IMR-90 (cell line): ENCODE measurements at regions not wholly inside any gene's neighbourhood (a gene's known extent, or its start where the extent isn't known, plus 50 kb on each side); places are given as distances from the start of the nearest gene placed in this dataset.

Experiments used
- ATAC-seq: fragments of 200-7000 bp; cut with Tn5 transposase; 2 replicates; pipeline ENCODE4 v1.9.1; 2020; ENCODE audit warnings: low read depth, mild to moderate bottlenecking, moderate library complexity
- BruUV-seq: library from RNA; stranded (reverse); fragments of 400-500 nt; replicated peaks from 2 replicates; lab custom pipeline; 2021; lab: Mats Ljungman, UMichigan
- CTCF ChIA-PET: fragments of 300-600 bp; formaldehyde crosslinking; extraction: SDS; loops from one replicate; lab custom pipeline; 2021; ENCODE audit warnings: antibody characterized with exemption; lab: Yijun Ruan, JAX
- POLR2A ChIA-PET: fragments of 300-600 bp; sonication (Branson Sonifier 250); formaldehyde crosslinking; loops from one replicate; lab custom pipeline; 2022; ENCODE audit warnings: antibody characterized with exemption; ENCODE audit not compliant: unreplicated experiment; lab: Charles Lee
- DNase-seq: peaks from one replicate; pipeline ENCODE4 v3.0.0; 2013
- H2AFZ ChIP-seq: replicated peaks from 2 replicates; pipeline ENCODE3; 2013; ENCODE audit warnings: low read length, mild to moderate bottlenecking; ENCODE audit not compliant: poor library complexity
- H2AK5ac ChIP-seq: 2 replicates; pipeline ENCODE4 v1.6.1; 2013; ENCODE audit warnings: low read depth, low read length, inconsistent platforms
- H2AK9ac ChIP-seq: replicated peaks from 2 replicates; pipeline ENCODE3; 2013; ENCODE audit warnings: mild to moderate bottlenecking, low read depth, low read length, moderate library complexity; ENCODE audit not compliant: poor library complexity
- H2BK120ac ChIP-seq: 2 replicates; pipeline ENCODE4 v1.6.1; 2013; ENCODE audit warnings: low read depth, low read length, inconsistent platforms
- H2BK15ac ChIP-seq: 3 replicates; pipeline ENCODE4 v1.6.1; 2013; ENCODE audit warnings: low read depth, low read length, inconsistent platforms
- H2BK20ac ChIP-seq: 2 replicates; pipeline ENCODE4 v1.6.1; 2013; ENCODE audit warnings: low read depth, mild to moderate bottlenecking, inconsistent platforms, low read length, moderate library complexity
- H2BK5ac ChIP-seq: 2 replicates; pipeline ENCODE4 v1.6.1; 2013; ENCODE audit warnings: mild to moderate bottlenecking, low read depth, low read length, inconsistent platforms; ENCODE audit not compliant: poor library complexity, severe bottlenecking
- H3K14ac ChIP-seq: replicated peaks from 2 replicates; pipeline ENCODE4 v1.6.1; 2013; ENCODE audit warnings: low read depth, low read length, inconsistent platforms
- H3K18ac ChIP-seq: 2 replicates; pipeline ENCODE4 v1.6.1; 2013; ENCODE audit warnings: low read depth, low read length, control low read depth
- H3K23ac ChIP-seq: 2 replicates; pipeline ENCODE4 v1.6.1; 2013; ENCODE audit warnings: low read depth, low read length, inconsistent platforms
- H3K27ac ChIP-seq: 2 replicates; pipeline ENCODE4 v1.5.1; 2013; ENCODE audit warnings: mild to moderate bottlenecking, control low read depth, low read length; ENCODE audit not compliant: insufficient read depth
- H3K27me3 ChIP-seq: 2 replicates; pipeline ENCODE4 v1.6.1; 2013; ENCODE audit warnings: low read length; ENCODE audit not compliant: control insufficient read depth, insufficient read depth
- H3K36me3 ChIP-seq: 2 replicates; pipeline ENCODE4 v1.6.1; 2013; ENCODE audit warnings: low read length, mixed read lengths; ENCODE audit not compliant: control insufficient read depth, insufficient read depth
- H3K4ac ChIP-seq: 2 replicates; pipeline ENCODE4 v1.6.1; 2013; ENCODE audit warnings: low read depth, low read length, inconsistent platforms
- H3K4me1 ChIP-seq: 2 replicates; pipeline ENCODE4 v1.6.1; 2013; ENCODE audit warnings: low read length, mixed read lengths; ENCODE audit not compliant: control insufficient read depth, insufficient read depth
- H3K4me2 ChIP-seq: 2 replicates; pipeline ENCODE4 v1.6.1; 2013; ENCODE audit warnings: low read depth, mild to moderate bottlenecking, control low read depth, low read length, moderate library complexity
- H3K4me3 ChIP-seq: 2 replicates; pipeline ENCODE4 v1.5.1; 2013; ENCODE audit warnings: low read depth, mild to moderate bottlenecking, control low read depth, low read length, moderate library complexity; ENCODE audit not compliant: insufficient read depth
- H3K56ac ChIP-seq: 2 replicates; pipeline ENCODE4 v1.6.1; 2013; ENCODE audit warnings: low read length, inconsistent platforms; ENCODE audit not compliant: insufficient read depth; ENCODE audit errors: extremely low read depth
- H3K79me1 ChIP-seq, 2 experiments: 2 replicates each; pipeline ENCODE4 v1.6.1; 2013; ENCODE audit warnings: low read length in 2 of 2, inconsistent platforms in 1 of 2, low read depth in 1 of 2
- H3K9ac ChIP-seq: 2 replicates; pipeline ENCODE4 v1.6.1; 2013; ENCODE audit warnings: low read depth, low read length, control low read depth
- H3K9me1 ChIP-seq: 2 replicates; pipeline ENCODE4 v1.6.1; 2013; ENCODE audit warnings: low read length, inconsistent platforms; ENCODE audit not compliant: insufficient read depth
- H3K9me3 ChIP-seq: 2 replicates; pipeline ENCODE4 v1.6.1; 2013; ENCODE audit warnings: low read length; ENCODE audit not compliant: control insufficient read depth, insufficient read depth
- H4K20me1 ChIP-seq: 2 replicates; pipeline ENCODE4 v1.6.1; 2013; ENCODE audit warnings: low read length, inconsistent platforms; ENCODE audit not compliant: insufficient read depth
- H4K5ac ChIP-seq: 2 replicates; pipeline ENCODE4 v1.6.1; 2013; ENCODE audit warnings: mild to moderate bottlenecking, low read depth, low read length, control low read depth
- H4K8ac ChIP-seq, 2 experiments: 2 replicates each; pipeline ENCODE4 v1.6.1; 2013; ENCODE audit warnings: low read depth in 2 of 2, low read length in 2 of 2, control low read depth in 1 of 2, inconsistent platforms in 1 of 2
- H4K91ac ChIP-seq: 2 replicates; pipeline ENCODE4 v1.6.1; 2013; ENCODE audit warnings: low read depth, low read length, inconsistent platforms; ENCODE audit not compliant: insufficient read depth
- CEBPB ChIP-seq: IDR thresholded peaks from 2 replicates; pipeline ENCODE4 v1.6.1; 2012; ENCODE audit warnings: low read depth, low read length, improper control_type of control experiment
- FOS ChIP-seq: fragments of 150-350 bp; IDR thresholded peaks from 2 replicates; pipeline ENCODE4 v1.6.1; 2016; ENCODE audit warnings: low read depth, low read length
- MAZ ChIP-seq: IDR thresholded peaks from 2 replicates; pipeline ENCODE4 v1.6.1; 2012; ENCODE audit warnings: low read depth, mild to moderate bottlenecking, low read length, improper control_type of control experiment, moderate library complexity, borderline replicate concordance
- SMC3 ChIP-seq: fragments of 150-350 bp; IDR thresholded peaks from 2 replicates; pipeline ENCODE4 v1.6.1; 2016; ENCODE audit warnings: low read depth, mild to moderate bottlenecking, antibody characterized with exemption, low read length, moderate library complexity
- WGBS, 2 experiments: methylation state at CpG; one replicate each; pipeline versions ENCODE4 v1.1.5 to v1.1.7; 2013; ENCODE audit warnings: missing lambda C conversion rate in 2 of 2; ENCODE audit not compliant: insufficient read length in 1 of 2; ENCODE audit errors: extremely low coverage in 2 of 2; 5-methylcytosine and 5-hydroxymethylcytosine counted together
- dilution Hi-C: fragments of 300-500 bp; cut with HindIII; formaldehyde crosslinking; loops from one replicate; pipeline ENCODE4 v1.14.3; 2018; ENCODE audit warnings: low sequenced_read_pairs; ENCODE audit not compliant: unreplicated experiment
- in situ Hi-C: fragments of 300-500 bp; cut with MboI; formaldehyde crosslinking; loops from 3 replicates; pipeline ENCODE4 v1.14.3; 2019; ENCODE audit warnings: low sequenced_read_pairs, inconsistent platforms, mixed read lengths
- intact Hi-C: fragments of 100-400 bp; cut with micrococcal nuclease; formaldehyde crosslinking; loops from 2 replicates; pipeline ENCODE4 v1.10.0; 2022

DNA sequence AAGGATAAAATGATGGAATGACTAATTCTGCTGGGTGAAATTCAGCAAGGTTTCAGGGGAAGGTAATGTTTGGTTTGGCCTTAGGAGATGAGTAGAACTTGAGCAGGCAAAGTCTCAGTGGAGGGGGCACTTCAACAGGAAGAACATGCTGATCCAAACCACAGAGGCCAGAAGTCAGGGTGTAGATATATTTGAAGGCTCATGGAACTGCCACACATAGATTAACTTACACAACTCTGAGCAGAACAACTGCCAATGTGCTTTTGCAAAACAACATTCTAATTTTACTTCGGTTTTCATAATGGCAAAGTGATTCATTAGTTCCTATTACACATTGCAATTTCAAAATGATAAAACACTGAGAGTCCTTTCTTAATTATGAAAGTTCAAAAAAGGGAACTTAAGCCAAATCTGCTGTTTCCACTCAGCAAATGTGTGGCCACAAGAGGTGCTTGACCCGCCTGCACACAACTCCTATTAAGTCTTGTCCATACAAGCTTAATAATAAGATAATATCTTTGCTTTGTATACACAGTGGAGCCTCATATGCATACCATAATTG, 284.8 kb downstream of the MREG start:
- 0 out of 2 replicates have a peak overlapping the region, but pooled peaks have one; percentile 8 for H2BK20ac ChIP-seq
- H4K91ac ChIP-seq = no peak overlapping the region
- ATAC-seq (peak; percentile 90), DNase-seq (peak; percentile 95)
- H3K14ac ChIP-seq = no peak overlapping the region
- H2AK9ac ChIP-seq = no peak overlapping the region
- intact Hi-C loops (no loop called here), dilution Hi-C loops (no loop called here), in situ Hi-C loops (no loop called here)
- no peak overlapping the region for H4K5ac ChIP-seq
- no TSS peak for BruUV-seq
- no peaks in the 10 kb centered on the region for H3K9me3 ChIP-seq
- TF ChIP-seq FOS = 0 out of 2 replicates have a peak, but pooled peaks have one; percentile 14
- 0 out of 2 replicates have a peak, but pooled peaks have one; percentile 35 for TF ChIP-seq MAZ
- no peak for TF ChIP-seq SMC3
- peak; percentile 79 for TF ChIP-seq CEBPB
- H4K20me1 ChIP-seq = no peaks in the 10 kb centered on the region
- peak overlapping the region; percentile 58; the same call in 1 of the 3 replicates for H2BK15ac ChIP-seq
- no peaks in the 10 kb centered on the region for H3K36me3 ChIP-seq
- H3K4me2 ChIP-seq = no peak overlapping the region
- ChIA-PET CTCF (interaction anchor here (1.5 kb wide), 1 partner anchor 36 kb away, joined by 3 read pairs; no protein-coding TSS in a partner anchor), POLR2A (no interaction called here)
- H3K4me3 ChIP-seq = no peak overlapping the region
- H3K4ac ChIP-seq = 0 out of 2 replicates have a peak overlapping the region, but pooled peaks have one; percentile 2
- no peak overlapping the region for H3K9ac ChIP-seq
- no peak overlapping the region for H3K56ac ChIP-seq
- H3K18ac ChIP-seq = peak overlapping the region; percentile 24; the same call in 1 of the 2 replicates
- peak overlapping the region; percentile 16; the same call in 1 of the 2 replicates for H2BK120ac ChIP-seq
- 0% methylated on average over 1 of the region's 2 CpGs; no CpG with 5 or more reads in 1 of the 2 experiments for WGBS, 2 experiments
- peaks cover 8% of the 10 kb centered on the region; the same call in 1 of the 2 replicates for H3K4me1 ChIP-seq
- H4K8ac ChIP-seq = peak overlapping the region in 1 of 2 experiments; percentile 31; a peak in 2 of 4 replicates
- peaks cover 3% of the 10 kb centered on the region; the same call in 1 of the 2 replicates for H3K9me1 ChIP-seq
- H3K27me3 ChIP-seq = no peaks in the 10 kb centered on the region
- no peak overlapping the region; the same call in 1 of the 2 replicates for H3K23ac ChIP-seq
- H3K79me1 ChIP-seq = no peaks in the 10 kb centered on the region
- no peak overlapping the region for H3K27ac ChIP-seq
- no peak overlapping the region; the same call in 1 of the 2 replicates for H2AK5ac ChIP-seq
- H2AFZ ChIP-seq = no peak overlapping the region
- H2BK5ac ChIP-seq = peak overlapping the region; percentile 53
